Keratinocyte (primary cell): ENCODE measurements at regions not wholly inside any gene's neighbourhood (a gene's known extent, or its start where the extent isn't known, plus 50 kb on each side); places are given as distances from the start of the nearest gene placed in this dataset.

Source experiments
- DNase-seq: peaks from one replicate; pipeline ENCODE4 v3.0.0-alpha.2; 2011; ENCODE audit warnings: low read depth, missing footprints, low spot score
- FAIRE-seq: peaks from 2 replicates; lab custom pipeline; 2011; peaks lifted over from hg19 to GRCh38; lab: Jason Lieb, UNC
- H2AFZ ChIP-seq: 2 replicates; pipeline ENCODE4 v1.6.0; 2012; ENCODE audit warnings: low read length, control low read depth, inconsistent platforms; ENCODE audit not compliant: control insufficient read depth
- H3K27ac ChIP-seq: 2 replicates; pipeline ENCODE4 v1.5.1; 2011; ENCODE audit warnings: low read length; ENCODE audit not compliant: control insufficient read depth, insufficient read depth
- H3K27me3 ChIP-seq: 3 replicates; pipeline ENCODE4 v1.6.0; 2011; ENCODE audit warnings: low read length; ENCODE audit not compliant: control insufficient read depth, insufficient read depth; ENCODE audit errors: extremely low read depth
- H3K36me3 ChIP-seq, 2 experiments: 2 replicates in 1 of 2; 3 replicates in 1 of 2; pipeline ENCODE4 v1.5.1; 2011; ENCODE audit warnings: low read length in 2 of 2, mild to moderate bottlenecking in 1 of 2; ENCODE audit not compliant: control insufficient read depth in 2 of 2, insufficient read depth in 2 of 2; ENCODE audit errors: extremely low read depth in 1 of 2
- H3K4me1 ChIP-seq: 3 replicates; pipeline ENCODE4 v1.5.1; 2011; ENCODE audit warnings: low read length; ENCODE audit not compliant: control insufficient read depth, insufficient read depth; ENCODE audit errors: extremely low read depth
- H3K4me2 ChIP-seq: 3 replicates; pipeline ENCODE4 v1.6.0; 2011; ENCODE audit warnings: low read depth, low read length; ENCODE audit not compliant: control insufficient read depth, insufficient read depth; ENCODE audit errors: extremely low read depth
- H3K4me3 ChIP-seq, 3 experiments: fragments of 200-600 bp in 1 of 3; sonication (generic) in 1 of 3; 2 replicates in 2 of 3; 3 replicates in 1 of 3; pipeline ENCODE4 v1.5.1; 2011 to 2016; ENCODE audit warnings: low read length in 3 of 3, mild to moderate bottlenecking in 3 of 3, control low read depth in 2 of 3, inconsistent platforms in 1 of 3, low read depth in 1 of 3, mixed read lengths in 1 of 3, mixed run types in 1 of 3, moderate library complexity in 1 of 3; ENCODE audit not compliant: control insufficient read depth in 2 of 3, insufficient read depth in 2 of 3; ENCODE audit errors: extremely low read depth in 1 of 3
- H3K79me2 ChIP-seq: 2 replicates; pipeline ENCODE4 v1.6.0; 2012; ENCODE audit warnings: low read length; ENCODE audit not compliant: control insufficient read depth, insufficient read depth
- H3K9ac ChIP-seq: 3 replicates; pipeline ENCODE4 v1.6.0; 2011; ENCODE audit warnings: low read length; ENCODE audit not compliant: control insufficient read depth, insufficient read depth; ENCODE audit errors: extremely low read depth
- H3K9me1 ChIP-seq: 3 replicates; pipeline ENCODE4 v1.6.0; 2011; ENCODE audit warnings: low read length; ENCODE audit not compliant: control insufficient read depth, insufficient read depth; ENCODE audit errors: extremely low read depth
- H3K9me3 ChIP-seq: 2 replicates; pipeline ENCODE4 v1.5.1; 2012; ENCODE audit warnings: low read depth, low read length; ENCODE audit not compliant: control insufficient read depth
- H4K20me1 ChIP-seq: 3 replicates; pipeline ENCODE4 v1.6.0; 2011; ENCODE audit warnings: low read length; ENCODE audit not compliant: control insufficient read depth, insufficient read depth; ENCODE audit errors: extremely low read depth
- CTCF ChIP-seq, 3 experiments: IDR thresholded peaks in 1 of 3; conservative IDR thresholded peaks in 1 of 3; optimal IDR thresholded peaks in 1 of 3; 2 replicates in 2 of 3; 3 replicates in 1 of 3; pipeline versions ENCODE3 to v1.5.1; 2011; ENCODE audit warnings: low read length in 3 of 3, mild to moderate bottlenecking in 3 of 3, moderate library complexity in 2 of 3, control low read depth in 1 of 3, inconsistent platforms in 1 of 3; ENCODE audit not compliant: insufficient read depth in 2 of 3; ENCODE audit errors: extremely low read depth in 1 of 3
- EZH2 ChIP-seq: IDR thresholded peaks from one replicate; pipeline ENCODE4 v1.6.1; 2012; ENCODE audit warnings: inconsistent platforms, mild to moderate bottlenecking, low read length, moderate library complexity
- dilution Hi-C: fragments of 300-500 bp; cut with MboI; formaldehyde crosslinking; loops from one replicate; pipeline ENCODE4 v1.7.0; 2020; ENCODE audit warnings: low sequenced_read_pairs; ENCODE audit not compliant: extremely low pct_ligation_motif_present

GRCh38 chr4:57355101-57355665, 245.0 kb upstream of the IGFBP7 start:
- no peaks in the 10 kb centered on the region for H4K20me1 ChIP-seq
- FAIRE-seq (no peak), DNase-seq (no peak)
- dilution Hi-C loops: no loop called here
- no peak overlapping the region for H3K4me3 ChIP-seq
- no peaks in the 10 kb centered on the region for H3K4me1 ChIP-seq
- H3K9me3 ChIP-seq: no peaks in the 10 kb centered on the region
- TF ChIP-seq EZH2 (no peak), CTCF (optimal IDR thresholded peaks at IDR 0.05 in 1 of 3, IDR thresholded peaks at IDR 0.05 in 1 of 3, conservative IDR thresholded peaks at IDR 0.05 in 1 of 3; ENCODE audit: extremely low read depth in 1 of 3, insufficient read depth in 2 of 3, low read length in 3 of 3) (no peak)
- no peaks in the 10 kb centered on the region for H3K79me2 ChIP-seq
- no peak overlapping the region for H3K27ac ChIP-seq
- H3K36me3 ChIP-seq: no peaks in the 10 kb centered on the region
- no peak overlapping the region for H3K9ac ChIP-seq
- no peak overlapping the region for H2AFZ ChIP-seq
- H3K4me2 ChIP-seq: no peak overlapping the region
- no peaks in the 10 kb centered on the region for H3K9me1 ChIP-seq
- H3K27me3 ChIP-seq: no peaks in the 10 kb centered on the region

GRCh38 chr4:57351731-57352130, 241.5 kb upstream of the IGFBP7 start:
- no peak overlapping the region for H2AFZ ChIP-seq
- no peaks in the 10 kb centered on the region for H3K27me3 ChIP-seq
- no peak for FAIRE-seq
- no peaks in the 10 kb centered on the region for H3K79me2 ChIP-seq
- no peaks in the 10 kb centered on the region for H3K4me1 ChIP-seq
- no peak for DNase-seq
- H3K9ac ChIP-seq: no peak overlapping the region
- no peaks in the 10 kb centered on the region for H3K36me3 ChIP-seq
- TF ChIP-seq CTCF (optimal IDR thresholded peaks at IDR 0.05 in 1 of 3, IDR thresholded peaks at IDR 0.05 in 1 of 3, conservative IDR thresholded peaks at IDR 0.05 in 1 of 3; ENCODE audit: extremely low read depth in 1 of 3, insufficient read depth in 2 of 3, low read length in 3 of 3) (no peak), EZH2 (no peak)
- no peak overlapping the region for H3K4me3 ChIP-seq
- no peak overlapping the region for H3K27ac ChIP-seq
- H3K4me2 ChIP-seq: no peak overlapping the region
- dilution Hi-C loops: no loop called here
- no peaks in the 10 kb centered on the region for H3K9me3 ChIP-seq
- H3K9me1 ChIP-seq: no peaks in the 10 kb centered on the region
- H4K20me1 ChIP-seq: no peaks in the 10 kb centered on the region
